ENCODE measurements at regions not wholly inside any gene's neighbourhood (a gene's known extent, or its start where the extent isn't known, plus 50 kb on each side); places are given as distances from the start of the nearest gene placed in this dataset.

DNA sequence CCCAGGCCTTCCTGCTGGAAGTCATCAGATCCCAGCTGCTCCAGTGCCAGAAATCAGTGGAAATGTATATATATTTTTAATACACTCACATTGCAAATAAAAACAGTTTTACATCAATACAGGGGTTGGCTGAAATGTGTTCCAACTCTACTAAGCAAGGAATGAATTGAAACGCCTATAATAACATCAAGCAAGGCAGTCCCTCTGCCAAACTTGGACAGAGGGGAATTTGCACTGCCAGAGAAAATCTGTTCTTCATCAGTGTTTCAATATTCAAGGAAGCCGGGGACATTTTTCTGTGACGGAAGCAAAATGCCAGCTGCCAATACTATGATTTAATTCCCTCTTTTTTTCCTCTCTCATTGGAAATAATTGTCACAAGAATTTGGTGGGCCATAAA, 335.3 kb downstream of the TNS1 start:
- DNase-seq (ENCODE audit: low spot score), result no peak
- no peak overlapping the region for H3K4me3 ChIP-seq (ENCODE audit: low read depth, low read length, poor library complexity, severe bottlenecking)
- ChIA-PET POLR2A (ENCODE audit: low non-redundant PET) (no interaction called here), CTCF (no interaction called here)
- H3K4me1 ChIP-seq (ENCODE audit: insufficient read depth, low read length, poor library complexity, severe bottlenecking), result no peaks in the 10 kb centered on the region
- intact Hi-C loops (cut with micrococcal nuclease; ENCODE audit: unreplicated experiment), result no loop called here
- H3K27me3 ChIP-seq (replicated peaks; ENCODE audit: insufficient read depth, low read depth, low read length, poor library complexity), result no peaks in the 10 kb centered on the region
- no peaks in the 10 kb centered on the region for H3K9me3 ChIP-seq (ENCODE audit: low read depth, low read length, poor library complexity, severe bottlenecking)
- TF ChIP-seq, protein P1, sequence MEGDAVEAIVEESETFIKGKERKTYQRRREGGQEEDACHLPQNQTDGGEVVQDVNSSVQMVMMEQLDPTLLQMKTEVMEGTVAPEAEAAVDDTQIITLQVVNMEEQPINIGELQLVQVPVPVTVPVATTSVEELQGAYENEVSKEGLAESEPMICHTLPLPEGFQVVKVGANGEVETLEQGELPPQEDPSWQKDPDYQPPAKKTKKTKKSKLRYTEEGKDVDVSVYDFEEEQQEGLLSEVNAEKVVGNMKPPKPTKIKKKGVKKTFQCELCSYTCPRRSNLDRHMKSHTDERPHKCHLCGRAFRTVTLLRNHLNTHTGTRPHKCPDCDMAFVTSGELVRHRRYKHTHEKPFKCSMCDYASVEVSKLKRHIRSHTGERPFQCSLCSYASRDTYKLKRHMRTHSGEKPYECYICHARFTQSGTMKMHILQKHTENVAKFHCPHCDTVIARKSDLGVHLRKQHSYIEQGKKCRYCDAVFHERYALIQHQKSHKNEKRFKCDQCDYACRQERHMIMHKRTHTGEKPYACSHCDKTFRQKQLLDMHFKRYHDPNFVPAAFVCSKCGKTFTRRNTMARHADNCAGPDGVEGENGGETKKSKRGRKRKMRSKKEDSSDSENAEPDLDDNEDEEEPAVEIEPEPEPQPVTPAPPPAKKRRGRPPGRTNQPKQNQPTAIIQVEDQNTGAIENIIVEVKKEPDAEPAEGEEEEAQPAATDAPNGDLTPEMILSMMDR (conservative IDR thresholded peaks at IDR 0.05; ENCODE audit: low read depth, low read length), result no peak
- TF ChIP-seq EZH2 (IDR thresholded peaks at IDR 0.05; ENCODE audit: borderline replicate concordance, low read depth, low read length, poor library complexity, severe bottlenecking), result no peak
- H3K36me3 ChIP-seq (ENCODE audit: insufficient read depth, low read length, poor library complexity, severe bottlenecking), result no peaks in the 10 kb centered on the region
- no TSS peak for BruUV-seq (replicated peaks)
- H3K27ac ChIP-seq (ENCODE audit: low read depth, low read length, poor library complexity, severe bottlenecking), result no peak overlapping the region

DNA sequence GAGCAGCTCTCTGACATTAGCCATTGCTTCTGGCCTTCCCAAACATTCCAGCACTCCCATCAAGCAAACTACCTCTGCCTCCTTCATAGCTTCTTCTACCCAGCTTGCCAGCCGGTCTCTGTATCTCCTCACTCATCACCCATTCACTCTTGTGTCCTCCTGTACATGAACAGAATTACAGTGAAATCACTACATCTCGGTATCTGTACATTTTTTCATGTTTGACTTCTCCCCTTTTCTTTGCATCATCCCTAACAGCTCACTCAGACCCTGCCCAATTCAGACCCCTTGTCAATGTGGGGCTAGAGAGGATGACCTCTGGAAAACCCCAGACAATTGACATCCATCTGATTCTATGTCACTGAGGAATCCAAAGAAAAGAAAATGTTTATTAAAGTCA, 335.8 kb downstream of the TNS1 start:
- no peak for TF ChIP-seq EZH2 (IDR thresholded peaks at IDR 0.05; ENCODE audit: borderline replicate concordance, low read depth, low read length, poor library complexity, severe bottlenecking)
- TF ChIP-seq, protein P1 (conservative IDR thresholded peaks at IDR 0.05; ENCODE audit: low read depth, low read length), result no peak
- CTCF ChIA-PET, result interaction anchor here (1.0 kb wide), 1 partner anchor 46 kb away, joined by 3 read pairs; no protein-coding TSS in a partner anchor
- Histone ChIP-seq H3K27me3 (replicated peaks; ENCODE audit: insufficient read depth, low read depth, low read length, poor library complexity) (no peaks in the 10 kb centered on the region), H3K36me3 (ENCODE audit: insufficient read depth, low read length, poor library complexity, severe bottlenecking) (no peaks in the 10 kb centered on the region), H3K4me3 (ENCODE audit: low read depth, low read length, poor library complexity, severe bottlenecking) (no peak overlapping the region), H3K27ac (ENCODE audit: low read depth, low read length, poor library complexity, severe bottlenecking) (no peak overlapping the region), H3K4me1 (ENCODE audit: insufficient read depth, low read length, poor library complexity, severe bottlenecking) (no peaks in the 10 kb centered on the region), H3K9me3 (ENCODE audit: low read depth, low read length, poor library complexity, severe bottlenecking) (no peaks in the 10 kb centered on the region)
- no peak for DNase-seq (ENCODE audit: low spot score)
- no TSS peak for BruUV-seq (replicated peaks)
- POLR2A ChIA-PET (ENCODE audit: low non-redundant PET), result no interaction called here
- intact Hi-C loops (cut with micrococcal nuclease; ENCODE audit: unreplicated experiment), result no loop called here

DNA sequence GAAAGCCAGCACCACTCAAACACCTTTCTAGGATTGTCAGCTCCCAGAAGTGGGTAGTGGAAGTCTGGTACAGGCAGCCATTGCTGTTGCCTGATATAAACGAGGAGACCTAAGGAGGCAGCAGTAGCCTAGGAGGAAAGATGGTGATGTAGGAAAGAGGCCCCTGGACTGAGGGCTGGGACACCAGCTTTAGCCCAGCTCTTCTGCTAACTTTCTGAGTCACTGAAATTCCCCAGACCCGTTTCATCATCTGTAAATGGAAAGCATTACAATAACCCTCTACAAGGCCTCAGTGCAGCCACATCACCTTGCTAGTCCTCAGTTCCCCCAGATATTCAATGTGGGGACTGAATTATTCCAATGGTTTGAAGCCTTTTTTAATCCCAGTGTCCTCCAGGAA, 336.5 kb downstream of the TNS1 start:
- ChIA-PET CTCF (interaction anchor here (1.0 kb wide), 1 partner anchor 47 kb away, joined by 3 read pairs; no protein-coding TSS in a partner anchor), POLR2A (ENCODE audit: low non-redundant PET) (no interaction called here)
- Histone ChIP-seq H3K9me3 (ENCODE audit: low read depth, low read length, poor library complexity, severe bottlenecking) (no peaks in the 10 kb centered on the region), H3K27me3 (replicated peaks; ENCODE audit: insufficient read depth, low read depth, low read length, poor library complexity) (no peaks in the 10 kb centered on the region), H3K36me3 (ENCODE audit: insufficient read depth, low read length, poor library complexity, severe bottlenecking) (no peaks in the 10 kb centered on the region), H3K27ac (ENCODE audit: low read depth, low read length, poor library complexity, severe bottlenecking) (no peak overlapping the region), H3K4me1 (ENCODE audit: insufficient read depth, low read length, poor library complexity, severe bottlenecking) (no peaks in the 10 kb centered on the region), H3K4me3 (ENCODE audit: low read depth, low read length, poor library complexity, severe bottlenecking) (no peak overlapping the region)
- intact Hi-C loops (cut with micrococcal nuclease; ENCODE audit: unreplicated experiment), result no loop called here
- no peak for DNase-seq (ENCODE audit: low spot score)
- TF ChIP-seq EZH2 (IDR thresholded peaks at IDR 0.05; ENCODE audit: borderline replicate concordance, low read depth, low read length, poor library complexity, severe bottlenecking), result no peak
- TF ChIP-seq, protein P1 (conservative IDR thresholded peaks at IDR 0.05; ENCODE audit: low read depth, low read length), result no peak
- BruUV-seq (replicated peaks), result no TSS peak
